ENCODE measurements at regions not wholly inside any gene's neighbourhood (a gene's known extent, or its start where the extent isn't known, plus 50 kb on each side); places are given as distances from the start of the nearest gene placed in this dataset.

DNA sequence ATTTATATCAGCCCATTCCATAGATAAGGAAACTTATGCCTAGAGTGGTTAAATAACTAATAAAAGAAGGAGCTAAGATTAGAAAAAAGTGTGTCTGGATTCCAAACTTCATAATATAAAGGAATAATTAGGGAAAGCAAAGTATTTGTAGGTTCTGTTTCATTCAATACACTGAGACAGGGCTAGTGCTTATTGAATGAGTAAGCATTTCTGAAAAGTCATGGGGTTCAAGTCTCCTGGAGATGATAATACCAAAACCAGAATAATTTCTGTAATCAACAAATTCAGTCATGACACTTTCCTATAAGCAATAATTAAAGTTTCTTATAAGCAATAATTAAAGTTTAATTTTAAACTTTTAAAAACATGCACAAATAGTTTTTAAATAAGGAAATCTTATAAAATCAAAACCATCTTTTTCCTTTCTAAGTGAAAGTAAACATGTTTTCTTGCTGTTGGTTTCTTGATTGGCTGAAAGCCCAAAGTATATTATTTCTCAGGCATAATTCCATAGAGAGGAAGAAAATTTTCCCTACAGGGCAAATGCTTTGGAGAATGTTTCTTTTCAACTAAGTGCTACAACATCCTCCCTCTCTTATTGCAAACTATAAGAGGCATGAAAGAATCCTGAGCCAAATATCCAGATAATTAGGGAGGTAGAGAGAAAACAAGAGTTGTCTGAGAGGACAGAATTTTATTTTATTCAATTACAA, 510.2 kb downstream of the PRELID2 start:
- no peak for DNase-seq (ENCODE audit: low read depth)
- H3K4me3 ChIP-seq (ENCODE audit: control insufficient read depth, low read depth, low read length) = no peak overlapping the region
- TF ChIP-seq, protein P1, sequence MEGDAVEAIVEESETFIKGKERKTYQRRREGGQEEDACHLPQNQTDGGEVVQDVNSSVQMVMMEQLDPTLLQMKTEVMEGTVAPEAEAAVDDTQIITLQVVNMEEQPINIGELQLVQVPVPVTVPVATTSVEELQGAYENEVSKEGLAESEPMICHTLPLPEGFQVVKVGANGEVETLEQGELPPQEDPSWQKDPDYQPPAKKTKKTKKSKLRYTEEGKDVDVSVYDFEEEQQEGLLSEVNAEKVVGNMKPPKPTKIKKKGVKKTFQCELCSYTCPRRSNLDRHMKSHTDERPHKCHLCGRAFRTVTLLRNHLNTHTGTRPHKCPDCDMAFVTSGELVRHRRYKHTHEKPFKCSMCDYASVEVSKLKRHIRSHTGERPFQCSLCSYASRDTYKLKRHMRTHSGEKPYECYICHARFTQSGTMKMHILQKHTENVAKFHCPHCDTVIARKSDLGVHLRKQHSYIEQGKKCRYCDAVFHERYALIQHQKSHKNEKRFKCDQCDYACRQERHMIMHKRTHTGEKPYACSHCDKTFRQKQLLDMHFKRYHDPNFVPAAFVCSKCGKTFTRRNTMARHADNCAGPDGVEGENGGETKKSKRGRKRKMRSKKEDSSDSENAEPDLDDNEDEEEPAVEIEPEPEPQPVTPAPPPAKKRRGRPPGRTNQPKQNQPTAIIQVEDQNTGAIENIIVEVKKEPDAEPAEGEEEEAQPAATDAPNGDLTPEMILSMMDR (conservative IDR thresholded peaks at IDR 0.05; ENCODE audit: control insufficient read depth, insufficient read depth, low read depth, low read length) = no peak

- no peak for DNase-seq (ENCODE audit: low read depth)
- TF ChIP-seq, protein P1 (conservative IDR thresholded peaks at IDR 0.05; ENCODE audit: control insufficient read depth, insufficient read depth, low read depth, low read length) = no peak
Measured at GRCh38 chr5:145324101-145324500, 511.0 kb downstream of the PRELID2 start.

DNA sequence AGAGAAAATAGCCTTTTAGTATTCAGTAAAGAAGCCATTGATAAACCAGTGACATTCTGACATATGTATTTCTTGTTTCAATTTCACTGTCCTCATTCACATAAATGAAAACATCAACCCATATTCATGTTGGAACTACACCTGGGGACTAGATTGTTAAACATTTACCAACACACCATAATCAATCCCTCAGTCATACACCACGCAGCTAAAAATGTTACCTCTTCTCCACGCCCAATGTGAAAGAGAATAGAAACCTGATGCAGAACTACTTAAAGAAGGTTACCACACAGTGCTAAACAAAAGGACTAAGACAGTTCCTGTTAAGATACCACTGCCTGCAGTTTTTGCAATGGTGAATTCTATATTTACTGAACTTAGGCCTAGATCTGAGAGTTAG, 518.9 kb downstream of the PRELID2 start:
- TF ChIP-seq, protein P1 (conservative IDR thresholded peaks at IDR 0.05; ENCODE audit: control insufficient read depth, insufficient read depth, low read depth, low read length) = no peak
- no peak for DNase-seq (ENCODE audit: low read depth)
- H3K4me3 ChIP-seq (ENCODE audit: control insufficient read depth, low read depth, low read length) = no peak overlapping the region

More at GRCh38 chr5:145324101-145324500, 511.0 kb downstream of the PRELID2 start:
- H3K4me3 ChIP-seq (ENCODE audit: control insufficient read depth, low read depth, low read length) = no peak overlapping the region

- TF ChIP-seq, protein P1 (conservative IDR thresholded peaks at IDR 0.05; ENCODE audit: control insufficient read depth, insufficient read depth, low read depth, low read length) = no peak
- no peak overlapping the region for H3K4me3 ChIP-seq (ENCODE audit: control insufficient read depth, low read depth, low read length)
- DNase-seq (ENCODE audit: low read depth) = no peak
Measured at GRCh38 chr5:145307866-145308382, 527.2 kb downstream of the PRELID2 start.

GRCh38 chr5:145295236-145295835, 539.8 kb downstream of the PRELID2 start:
- peak; percentile 8 for DNase-seq (ENCODE audit: low read depth)
- TF ChIP-seq, protein P1 (conservative IDR thresholded peaks at IDR 0.05; ENCODE audit: control insufficient read depth, insufficient read depth, low read depth, low read length) = no peak
- H3K4me3 ChIP-seq (ENCODE audit: control insufficient read depth, low read depth, low read length) = no peak overlapping the region

- peak; percentile 8 for DNase-seq (ENCODE audit: low read depth)
Measured at GRCh38 chr5:145294331-145294730, 540.8 kb downstream of the PRELID2 start.

More at GRCh38 chr5:145294331-145294730, 540.8 kb downstream of the PRELID2 start:
- no peak overlapping the region for H3K4me3 ChIP-seq (ENCODE audit: control insufficient read depth, low read depth, low read length)
- TF ChIP-seq, protein P1 (conservative IDR thresholded peaks at IDR 0.05; ENCODE audit: control insufficient read depth, insufficient read depth, low read depth, low read length) = no peak

Measured in fibroblast of mammary gland (primary cell).